ENCODE measurements at regions not wholly inside any gene's neighbourhood (a gene's known extent, or its start where the extent isn't known, plus 50 kb on each side); places are given as distances from the start of the nearest gene placed in this dataset.

GRCh38 chr12:58470266-58471010, 449.9 kb downstream of the LRIG3 start:
- Histone ChIP-seq H3K79me2 (ENCODE audit: insufficient read depth) (no peaks in the 10 kb centered on the region), H3K9me3 (no peaks in the 10 kb centered on the region), H3F3A (replicated peaks; ENCODE audit: insufficient read depth) (no peaks in the 10 kb centered on the region), H3K4me3 (ENCODE audit: low read depth in 2 of 2, low read length in 1 of 2) (no peak overlapping the region), H3K4me2 (no peak overlapping the region), H3K9ac (no peak overlapping the region), H3K4me1 (ENCODE audit: control insufficient read depth in 1 of 2, insufficient read depth in 2 of 2, low read depth in 1 of 2, low read length in 1 of 2) (no peaks in the 10 kb centered on the region), H3K27me3 (ENCODE audit: insufficient read depth) (no peaks in the 10 kb centered on the region), H3K9me2 (no peaks in the 10 kb centered on the region), H3K36me3 (replicated peaks in 1 of 2; ENCODE audit: control insufficient read depth in 1 of 2, insufficient read depth in 2 of 2, low read length in 1 of 2) (no peaks in the 10 kb centered on the region), H4K20me1 (ENCODE audit: insufficient read depth) (no peaks in the 10 kb centered on the region), H2AFZ (ENCODE audit: low read depth) (no peak overlapping the region), H3K27ac (ENCODE audit: low read depth in 2 of 2, low read length in 1 of 2) (no peak overlapping the region)
- ChIA-PET POLR2A (no interaction called here), CTCF (no interaction called here)
- WGBS (ENCODE audit: low lambda C conversion rate) = 0% methylated on average over 1 of the region's 1 CpG
- TF ChIP-seq RXRA (IDR thresholded peaks at IDR 0.05; ENCODE audit: borderline replicate concordance, low read depth) (no peak), REST (IDR thresholded peaks at IDR 0.05; ENCODE audit: low read depth, low read length) (no peak)
- no peak for DNase-seq

- H3K36me3 ChIP-seq (replicated peaks in 1 of 2; ENCODE audit: control insufficient read depth in 1 of 2, insufficient read depth in 2 of 2, low read length in 1 of 2) = no peaks in the 10 kb centered on the region
- no peaks in the 10 kb centered on the region for H3F3A ChIP-seq (replicated peaks; ENCODE audit: insufficient read depth)
- ChIA-PET POLR2A (no interaction called here), CTCF (no interaction called here)
- no peaks in the 10 kb centered on the region for H3K9me2 ChIP-seq
- H4K20me1 ChIP-seq (ENCODE audit: insufficient read depth) = no peaks in the 10 kb centered on the region
- H3K9ac ChIP-seq = no peak overlapping the region
- no peaks in the 10 kb centered on the region for H3K79me2 ChIP-seq (ENCODE audit: insufficient read depth)
- TF ChIP-seq JUND (IDR thresholded peaks at IDR 0.05) (no peak), TEAD4 (IDR thresholded peaks at IDR 0.05; ENCODE audit: borderline replicate concordance, insufficient read depth) (no peak), IRF3 (IDR thresholded peaks at IDR 0.05; ENCODE audit: low read depth, low read length) (no peak), PBX3 (IDR thresholded peaks at IDR 0.05) (no peak), RFX5 (IDR thresholded peaks at IDR 0.05; ENCODE audit: low read length) (no peak), GABPA (IDR thresholded peaks at IDR 0.05; ENCODE audit: low read depth) (no peak), TAF1 (IDR thresholded peaks at IDR 0.05; ENCODE audit: borderline replicate concordance, low read depth, low read length) (no peak), TCF12 (IDR thresholded peaks at IDR 0.05) (no peak), RAD21 (IDR thresholded peaks at IDR 0.05; ENCODE audit: low read length) (no peak), ZBTB33 (IDR thresholded peaks at IDR 0.05; ENCODE audit: borderline replicate concordance, low read depth) (no peak), FOSL2 (IDR thresholded peaks at IDR 0.05; ENCODE audit: borderline replicate concordance, low read depth) (no peak), FOXM1 (IDR thresholded peaks at IDR 0.05; ENCODE audit: low read depth) (no peak), MXI1 (IDR thresholded peaks at IDR 0.05; ENCODE audit: low read depth, low read length) (no peak), CTCF (IDR thresholded peaks at IDR 0.05) (no peak)
- H2AFZ ChIP-seq (ENCODE audit: low read depth) = no peak overlapping the region
- no peak for DNase-seq
- H3K27me3 ChIP-seq (ENCODE audit: insufficient read depth) = no peaks in the 10 kb centered on the region
- no peaks in the 10 kb centered on the region for H3K9me3 ChIP-seq
- H3K4me2 ChIP-seq = no peak overlapping the region
- H3K4me1 ChIP-seq (ENCODE audit: control insufficient read depth in 1 of 2, insufficient read depth in 2 of 2, low read depth in 1 of 2, low read length in 1 of 2) = no peaks in the 10 kb centered on the region
- no peak overlapping the region for H3K27ac ChIP-seq (ENCODE audit: low read depth in 2 of 2, low read length in 1 of 2)
- no peak overlapping the region for H3K4me3 ChIP-seq (ENCODE audit: low read depth in 2 of 2, low read length in 1 of 2)
Measured at GRCh38 chr12:58479401-58479800, 440.9 kb downstream of the LRIG3 start.
